ENCODE measurements at regions not wholly inside any gene's neighbourhood (a gene's known extent, or its start where the extent isn't known, plus 50 kb on each side); places are given as distances from the start of the nearest gene placed in this dataset.

DNA sequence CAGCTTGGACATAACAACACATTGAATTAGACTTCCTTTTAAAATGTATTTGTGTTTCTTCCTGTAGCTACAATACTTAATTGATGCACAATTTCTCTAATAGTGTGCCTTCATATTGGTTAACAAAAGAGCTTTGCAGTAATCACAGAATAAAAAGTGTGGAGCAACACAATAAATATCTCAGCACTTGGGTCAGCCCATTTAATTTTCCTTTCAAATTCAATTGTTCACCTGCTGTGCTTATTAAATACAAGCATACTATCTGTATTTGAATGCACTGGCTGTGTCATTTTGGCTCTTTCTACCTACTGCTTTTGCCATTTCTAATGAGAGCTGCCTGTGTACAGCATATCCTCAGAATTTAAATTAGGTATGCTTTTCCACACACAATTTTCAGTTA, 1641.3 kb upstream of the SLC39A10 start:
- H3K36me3 ChIP-seq (ENCODE audit: control insufficient read depth in 2 of 2, insufficient read depth in 2 of 2, low read length in 1 of 2) = no peaks in the 10 kb centered on the region
- no peak for DNase-seq (ENCODE audit: low read depth, low spot score)
- no peak overlapping the region for H3K4me2 ChIP-seq (ENCODE audit: control insufficient read depth, insufficient read depth)
- ChIA-PET RAD21 (ENCODE audit: unreplicated experiment) (no interaction called here), SMC1A (ENCODE audit: uncharacterized antibody, unreplicated experiment) (no interaction called here), CTCF (no interaction called here), POLR2A (no interaction called here)
- no peak for ATAC-seq
- H3K4me3 ChIP-seq = no peak overlapping the region
- H4K20me1 ChIP-seq (ENCODE audit: control insufficient read depth, insufficient read depth) = no peaks in the 10 kb centered on the region
- no peak overlapping the region for H3K27ac ChIP-seq (ENCODE audit: control insufficient read depth, insufficient read depth)
- no peak overlapping the region for H3K9ac ChIP-seq (ENCODE audit: control insufficient read depth, insufficient read depth, low read length)
- H2AFZ ChIP-seq (ENCODE audit: control insufficient read depth, low read depth, low read length) = no peak overlapping the region
- H3K79me2 ChIP-seq (ENCODE audit: control insufficient read depth, insufficient read depth, low read length) = no peaks in the 10 kb centered on the region
- in situ Hi-C loops (cut with MboI) (no loop called here), intact Hi-C loops (cut with micrococcal nuclease; ENCODE audit: unreplicated experiment) (no loop called here)
- BruUV-seq (replicated peaks) = no TSS peak
- no peaks in the 10 kb centered on the region for H3K9me3 ChIP-seq (replicated peaks; ENCODE audit: control insufficient read depth, insufficient read depth, low read length)
- TF ChIP-seq ESRRA (IDR thresholded peaks at IDR 0.05; ENCODE audit: low read length) = no peak
- TF ChIP-seq PML (IDR thresholded peaks at IDR 0.05; ENCODE audit: low read length) = no peak
- no peak for TF ChIP-seq TCF7 (IDR thresholded peaks at IDR 0.05; ENCODE audit: borderline replicate concordance)
- TF ChIP-seq, protein P1, sequence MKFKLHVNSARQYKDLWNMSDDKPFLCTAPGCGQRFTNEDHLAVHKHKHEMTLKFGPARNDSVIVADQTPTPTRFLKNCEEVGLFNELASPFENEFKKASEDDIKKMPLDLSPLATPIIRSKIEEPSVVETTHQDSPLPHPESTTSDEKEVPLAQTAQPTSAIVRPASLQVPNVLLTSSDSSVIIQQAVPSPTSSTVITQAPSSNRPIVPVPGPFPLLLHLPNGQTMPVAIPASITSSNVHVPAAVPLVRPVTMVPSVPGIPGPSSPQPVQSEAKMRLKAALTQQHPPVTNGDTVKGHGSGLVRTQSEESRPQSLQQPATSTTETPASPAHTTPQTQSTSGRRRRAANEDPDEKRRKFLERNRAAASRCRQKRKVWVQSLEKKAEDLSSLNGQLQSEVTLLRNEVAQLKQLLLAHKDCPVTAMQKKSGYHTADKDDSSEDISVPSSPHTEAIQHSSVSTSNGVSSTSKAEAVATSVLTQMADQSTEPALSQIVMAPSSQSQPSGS (IDR thresholded peaks at IDR 0.05; ENCODE audit: low read length) = no peak
- TF ChIP-seq SMC3 (IDR thresholded peaks at IDR 0.05; ENCODE audit: borderline replicate concordance, low read length) = no peak
- TF ChIP-seq, protein P2, sequence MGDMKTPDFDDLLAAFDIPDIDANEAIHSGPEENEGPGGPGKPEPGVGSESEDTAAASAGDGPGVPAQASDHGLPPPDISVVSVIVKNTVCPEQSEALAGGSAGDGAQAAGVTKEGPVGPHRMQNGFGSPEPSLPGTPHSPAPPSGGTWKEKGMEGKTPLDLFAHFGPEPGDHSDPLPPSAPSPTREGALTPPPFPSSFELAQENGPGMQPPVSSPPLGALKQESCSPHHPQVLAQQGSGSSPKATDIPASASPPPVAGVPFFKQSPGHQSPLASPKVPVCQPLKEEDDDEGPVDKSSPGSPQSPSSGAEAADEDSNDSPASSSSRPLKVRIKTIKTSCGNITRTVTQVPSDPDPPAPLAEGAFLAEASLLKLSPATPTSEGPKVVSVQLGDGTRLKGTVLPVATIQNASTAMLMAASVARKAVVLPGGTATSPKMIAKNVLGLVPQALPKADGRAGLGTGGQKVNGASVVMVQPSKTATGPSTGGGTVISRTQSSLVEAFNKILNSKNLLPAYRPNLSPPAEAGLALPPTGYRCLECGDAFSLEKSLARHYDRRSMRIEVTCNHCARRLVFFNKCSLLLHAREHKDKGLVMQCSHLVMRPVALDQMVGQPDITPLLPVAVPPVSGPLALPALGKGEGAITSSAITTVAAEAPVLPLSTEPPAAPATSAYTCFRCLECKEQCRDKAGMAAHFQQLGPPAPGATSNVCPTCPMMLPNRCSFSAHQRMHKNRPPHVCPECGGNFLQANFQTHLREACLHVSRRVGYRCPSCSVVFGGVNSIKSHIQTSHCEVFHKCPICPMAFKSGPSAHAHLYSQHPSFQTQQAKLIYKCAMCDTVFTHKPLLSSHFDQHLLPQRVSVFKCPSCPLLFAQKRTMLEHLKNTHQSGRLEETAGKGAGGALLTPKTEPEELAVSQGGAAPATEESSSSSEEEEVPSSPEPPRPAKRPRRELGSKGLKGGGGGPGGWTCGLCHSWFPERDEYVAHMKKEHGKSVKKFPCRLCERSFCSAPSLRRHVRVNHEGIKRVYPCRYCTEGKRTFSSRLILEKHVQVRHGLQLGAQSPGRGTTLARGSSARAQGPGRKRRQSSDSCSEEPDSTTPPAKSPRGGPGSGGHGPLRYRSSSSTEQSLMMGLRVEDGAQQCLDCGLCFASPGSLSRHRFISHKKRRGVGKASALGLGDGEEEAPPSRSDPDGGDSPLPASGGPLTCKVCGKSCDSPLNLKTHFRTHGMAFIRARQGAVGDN (IDR thresholded peaks at IDR 0.05) = no peak
- H3K4me1 ChIP-seq (ENCODE audit: control insufficient read depth, insufficient read depth, low read length) = no peaks in the 10 kb centered on the region
- no peaks in the 10 kb centered on the region for H3K27me3 ChIP-seq (replicated peaks in 1 of 2; ENCODE audit: control insufficient read depth in 2 of 2, insufficient read depth in 2 of 2, low read length in 1 of 2)
- no peak for FAIRE-seq

All from GM12878 (cell line).